Adrenal gland (tissue), 5 donors: ENCODE measurements at regions not wholly inside any gene's neighbourhood (a gene's known extent, or its start where the extent isn't known, plus 50 kb on each side); places are given as distances from the start of the nearest gene placed in this dataset.

Experiments used
- POLR2A ChIP-seq, 2 donors: fragments of 450-650 bp; IDR thresholded peaks; one replicate each; pipeline ENCODE4 v1.6.1; 2017; ENCODE audit warnings: antibody characterized with exemption in 2 of 2, mild to moderate bottlenecking in 2 of 2, moderate library complexity in 1 of 2
- TF ChIP-seq, protein P1 (sequence below), 6 experiments: fragments of 450-650 bp in 4 of 6; fragments of 200-600 bp in 2 of 6; sonication (generic) in 1 of 6; IDR thresholded peaks; 1 replicate in 5 of 6; 2 replicates in 1 of 6; pipeline versions ENCODE4 v1.5.1 to v1.8.0; 2016 to 2021; ENCODE audit warnings: antibody characterized with exemption in 6 of 6, mild to moderate bottlenecking in 2 of 6, moderate library complexity in 1 of 6
- donor health status: DM: no; HTN: no; CAD: no.

DNA sequence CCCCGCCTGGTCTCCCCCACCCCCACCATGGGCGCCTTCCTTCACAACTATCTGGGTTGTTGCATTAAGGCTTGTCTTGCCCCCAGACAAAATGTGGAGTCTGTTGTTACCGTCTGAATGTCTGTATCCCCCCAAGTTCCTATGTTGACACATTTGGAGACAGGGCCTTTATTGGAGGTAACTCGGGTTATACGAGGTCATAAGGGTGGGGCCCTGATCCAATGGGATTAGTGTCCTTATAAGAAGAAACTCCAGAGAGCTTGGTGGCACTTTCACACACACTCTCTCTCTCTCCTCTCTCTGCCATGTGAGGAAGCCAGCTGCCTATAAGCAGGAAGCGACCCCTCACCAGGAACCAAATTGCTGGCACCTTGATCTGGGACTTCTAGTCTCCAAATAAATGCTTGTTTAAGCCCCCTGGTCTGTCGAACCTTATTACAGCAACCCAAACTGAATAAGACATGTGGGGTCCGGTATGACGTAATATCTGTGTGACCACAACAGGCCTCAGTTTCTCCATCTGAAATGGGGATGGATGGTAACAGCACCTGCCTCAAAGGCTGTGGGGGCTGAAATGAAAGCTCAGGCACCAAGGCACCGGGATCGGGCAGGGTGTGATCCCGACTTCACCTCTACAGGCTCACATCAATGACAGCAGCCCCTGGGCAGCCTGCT lies 222.3 kb downstream of the CTTN start:
- TF ChIP-seq, protein P1, sequence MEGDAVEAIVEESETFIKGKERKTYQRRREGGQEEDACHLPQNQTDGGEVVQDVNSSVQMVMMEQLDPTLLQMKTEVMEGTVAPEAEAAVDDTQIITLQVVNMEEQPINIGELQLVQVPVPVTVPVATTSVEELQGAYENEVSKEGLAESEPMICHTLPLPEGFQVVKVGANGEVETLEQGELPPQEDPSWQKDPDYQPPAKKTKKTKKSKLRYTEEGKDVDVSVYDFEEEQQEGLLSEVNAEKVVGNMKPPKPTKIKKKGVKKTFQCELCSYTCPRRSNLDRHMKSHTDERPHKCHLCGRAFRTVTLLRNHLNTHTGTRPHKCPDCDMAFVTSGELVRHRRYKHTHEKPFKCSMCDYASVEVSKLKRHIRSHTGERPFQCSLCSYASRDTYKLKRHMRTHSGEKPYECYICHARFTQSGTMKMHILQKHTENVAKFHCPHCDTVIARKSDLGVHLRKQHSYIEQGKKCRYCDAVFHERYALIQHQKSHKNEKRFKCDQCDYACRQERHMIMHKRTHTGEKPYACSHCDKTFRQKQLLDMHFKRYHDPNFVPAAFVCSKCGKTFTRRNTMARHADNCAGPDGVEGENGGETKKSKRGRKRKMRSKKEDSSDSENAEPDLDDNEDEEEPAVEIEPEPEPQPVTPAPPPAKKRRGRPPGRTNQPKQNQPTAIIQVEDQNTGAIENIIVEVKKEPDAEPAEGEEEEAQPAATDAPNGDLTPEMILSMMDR (IDR thresholded peaks at IDR 0.05), result no peak
- TF ChIP-seq POLR2A (IDR thresholded peaks at IDR 0.05), result no peak
